ENCODE measurements at regions not wholly inside any gene's neighbourhood (a gene's known extent, or its start where the extent isn't known, plus 50 kb on each side); places are given as distances from the start of the nearest gene placed in this dataset.
A peak's percentile ranks its signal among the peaks of the same experiment; 100 is the strongest.
"Not testable (repeated sequence)": the region's sequence is repeated elsewhere in the genome, so short reads cannot be mapped to it uniquely, and the experiment has no call there.

GRCh38 chr9:7739595-7739994 is 60.0 kb downstream of the DMAC1 start:
- H3K9me3 ChIP-seq (replicated peaks in 1 of 11): peaks cover 0 to 7% (median 0%) of the 10 kb centered on the region in 11 experiments; a peak in 2 of 22 replicates
- H3K4me1 ChIP-seq: no peaks in the 10 kb centered on the region
- H3K9ac ChIP-seq: no peak overlapping the region
- no peak overlapping the region for H3K27ac ChIP-seq
- H3K27me3 ChIP-seq: no peaks in the 10 kb centered on the region
- no peaks in the 10 kb centered on the region for H4K20me1 ChIP-seq
- H3K4me3 ChIP-seq: no peak overlapping the region
- no peaks in the 10 kb centered on the region for H3K36me3 ChIP-seq
- TF ChIP-seq Cebpa-rat (IDR thresholded peaks at IDR 0.05): no peak
- H3K4me2 ChIP-seq: no peak overlapping the region

- Histone ChIP-seq H3K27me3 (no peaks in the 10 kb centered on the region), H4K20me1 (no peaks in the 10 kb centered on the region), H3K27ac (no peak overlapping the region), H3K4me1 (no peaks in the 10 kb centered on the region), H3K9me3 (replicated peaks in 1 of 11) (peaks cover 0 to 7% (median 0%) of the 10 kb centered on the region in 11 experiments; a peak in 2 of 22 replicates), H3K9ac (no peak overlapping the region), H3K4me2 (no peak overlapping the region), H3K4me3 (no peak overlapping the region), H3K36me3 (no peaks in the 10 kb centered on the region)
- no peak for TF ChIP-seq Cebpa-rat (IDR thresholded peaks at IDR 0.05)
Observed at GRCh38 chr9:7735311-7735710, 64.3 kb downstream of the DMAC1 start.

GRCh38 chr9:7730164-7730445 is 69.5 kb downstream of the DMAC1 start:
- H3K4me3 ChIP-seq: no peak overlapping the region
- H3K27me3 ChIP-seq: no peaks in the 10 kb centered on the region
- no peak overlapping the region for H3K27ac ChIP-seq
- H3K4me2 ChIP-seq: no peak overlapping the region
- TF ChIP-seq Cebpa-rat (IDR thresholded peaks at IDR 0.05): no peak
- H4K20me1 ChIP-seq: no peaks in the 10 kb centered on the region
- H3K4me1 ChIP-seq: no peaks in the 10 kb centered on the region
- H3K9me3 ChIP-seq (replicated peaks in 1 of 11): no peaks in the 10 kb centered on the region
- H3K36me3 ChIP-seq: no peaks in the 10 kb centered on the region
- H3K9ac ChIP-seq: no peak overlapping the region

- Histone ChIP-seq H3K27ac (no peak overlapping the region), H3K4me1 (no peaks in the 10 kb centered on the region), H3K9ac (no peak overlapping the region), H3K4me3 (no peak overlapping the region), H3K4me2 (no peak overlapping the region), H3K9me3 (replicated peaks in 1 of 11) (no peaks in the 10 kb centered on the region), H3K36me3 (no peaks in the 10 kb centered on the region), H3K27me3 (no peaks in the 10 kb centered on the region), H4K20me1 (no peaks in the 10 kb centered on the region)
- no peak for TF ChIP-seq Cebpa-rat (IDR thresholded peaks at IDR 0.05)
Observed at GRCh38 chr9:7729371-7730163, 70.0 kb downstream of the DMAC1 start.

GRCh38 chr9:7721291-7721690 is 78.3 kb downstream of the DMAC1 start:
- Histone ChIP-seq H3K27me3 (no peaks in the 10 kb centered on the region), H4K20me1 (no peaks in the 10 kb centered on the region), H3K9me3 (replicated peaks in 1 of 11) (0 out of 22 replicates have a peak, but pooled peaks cover 0 to 4% (median 0%) of the 10 kb centered on the region in 11 experiments), H3K9ac (no peak overlapping the region), H3K27ac (no peak overlapping the region), H3K4me1 (no peaks in the 10 kb centered on the region), H3K36me3 (no peaks in the 10 kb centered on the region), H3K4me2 (no peak overlapping the region), H3K4me3 (no peak overlapping the region)
- TF ChIP-seq Cebpa-rat (IDR thresholded peaks at IDR 0.05): no peak

GRCh38 chr9:7713088-7713487 is 86.5 kb downstream of the DMAC1 start:
- H3K4me2 ChIP-seq; H3K36me3 ChIP-seq; H3K9ac ChIP-seq; H3K9me3 ChIP-seq (replicated peaks in 1 of 11); H3K27ac ChIP-seq; H3K27me3 ChIP-seq; H3K4me3 ChIP-seq; H4K20me1 ChIP-seq; H3K4me1 ChIP-seq: not testable (repeated sequence)

GRCh38 chr9:7710686-7711085 is 88.9 kb downstream of the DMAC1 start:
- H3K4me2 ChIP-seq: no peak overlapping the region
- no peaks in the 10 kb centered on the region for H3K36me3 ChIP-seq
- H3K27me3 ChIP-seq: no peaks in the 10 kb centered on the region
- no peaks in the 10 kb centered on the region for H4K20me1 ChIP-seq
- peaks cover 0 to 9% (median 4%) of the 10 kb centered on the region in 11 experiments; a peak in 6 of 22 replicates for H3K9me3 ChIP-seq (replicated peaks in 1 of 11)
- H3K4me3 ChIP-seq: no peak overlapping the region
- no peak overlapping the region for H3K27ac ChIP-seq
- H3K4me1 ChIP-seq: no peaks in the 10 kb centered on the region
- H3K9ac ChIP-seq: no peak overlapping the region
- TF ChIP-seq Cebpa-rat (IDR thresholded peaks at IDR 0.05): no peak

GRCh38 chr9:7707934-7708333 is 91.6 kb downstream of the DMAC1 start:
- Histone ChIP-seq H4K20me1 (no peaks in the 10 kb centered on the region), H3K4me1 (no peaks in the 10 kb centered on the region), H3K4me2 (no peak overlapping the region), H3K27me3 (no peaks in the 10 kb centered on the region), H3K9ac (no peak overlapping the region), H3K9me3 (replicated peaks in 1 of 11) (peaks cover 0 to 2% (median 2%) of the 10 kb centered on the region in 11 experiments; a peak in 6 of 22 replicates), H3K36me3 (no peaks in the 10 kb centered on the region), H3K4me3 (no peak overlapping the region), H3K27ac (no peak overlapping the region)
- no peak for TF ChIP-seq Cebpa-rat (IDR thresholded peaks at IDR 0.05)

- H4K20me1 ChIP-seq: no peaks in the 10 kb centered on the region
- H3K9ac ChIP-seq: no peak overlapping the region
- no peak for TF ChIP-seq Cebpa-rat (IDR thresholded peaks at IDR 0.05)
- H3K4me1 ChIP-seq: no peaks in the 10 kb centered on the region
- no peaks in the 10 kb centered on the region for H3K27me3 ChIP-seq
- no peak overlapping the region for H3K27ac ChIP-seq
- H3K36me3 ChIP-seq: no peaks in the 10 kb centered on the region
- H3K4me3 ChIP-seq: no peak overlapping the region
- no peaks in the 10 kb centered on the region for H3K9me3 ChIP-seq (replicated peaks in 1 of 11)
- no peak overlapping the region for H3K4me2 ChIP-seq
Observed at GRCh38 chr9:7704543-7704942, 95.0 kb downstream of the DMAC1 start.

GRCh38 chr9:7691909-7692308 is 107.7 kb downstream of the DMAC1 start:
- Histone ChIP-seq H3K4me2 (peak overlapping the region in 2 of 11 experiments; percentile 50 to 73; a peak in 4 of 22 replicates), H4K20me1 (no peaks in the 10 kb centered on the region), H3K36me3 (no peaks in the 10 kb centered on the region), H3K9me3 (replicated peaks in 1 of 11) (no peaks in the 10 kb centered on the region), H3K4me1 (peaks cover 0 to 44% (median 0%) of the 10 kb centered on the region in 10 experiments; a peak in 5 of 20 replicates), H3K27ac (no peak overlapping the region), H3K9ac (no peak overlapping the region), H3K27me3 (no peaks in the 10 kb centered on the region), H3K4me3 (no peak overlapping the region)
- no peak for TF ChIP-seq Cebpa-rat (IDR thresholded peaks at IDR 0.05)

All from BLaER1 treated with 17β-estradiol and CSF1 and Interleukin-3, amounts not matched to agents 10 nM and 100 nM (cell line).